T-cell (primary cell): ENCODE measurements at regions not wholly inside any gene's neighbourhood (a gene's known extent, or its start where the extent isn't known, plus 50 kb on each side); places are given as distances from the start of the nearest gene placed in this dataset.

Experiments
- ATAC-seq, 4 experiments: fragments of 200-7000 bp in 3 of 4; fragments of 150-1000 bp in 1 of 4; cut with Tn5 transposase; replicated peaks in 1 of 4; 1 replicate in 3 of 4; 2 replicates in 1 of 4; pipeline ENCODE4 v1.10.0; 2021; ENCODE audit warnings: moderate library complexity in 3 of 4, mild to moderate bottlenecking in 2 of 4, moderate number of reproducible peaks in 1 of 4
- CTCF ChIA-PET, 2 donors: fragments of 300-600 bp; sonication (Branson Sonifier 250); formaldehyde crosslinking; loops; one replicate each; lab custom pipeline; 2022; ENCODE audit warnings: antibody characterized with exemption in 2 of 2; lab: Charles Lee
- POLR2A ChIA-PET, 2 donors: fragments of 300-600 bp; sonication (Branson Sonifier 250); formaldehyde crosslinking; loops; one replicate each; lab custom pipeline; 2022; ENCODE audit warnings: antibody characterized with exemption in 2 of 2; lab: Charles Lee
- DNase-seq, 35 experiments: peaks; one replicate each; pipeline versions ENCODE4 v3.0.0 to v3.0.0-alpha.2; 2013 to 2023
- H3K27ac ChIP-seq: one replicate; pipeline ENCODE4 v1.5.1; 2013; ENCODE audit warnings: low read length
- H3K27me3 ChIP-seq, 2 experiments: replicated peaks in 1 of 2; 1 replicate in 1 of 2; 2 replicates in 1 of 2; pipeline versions ENCODE4 v1.6.1 to v1.7.0; 2013; ENCODE audit warnings: low read length in 1 of 2, mixed read lengths in 1 of 2; ENCODE audit not compliant: control insufficient read depth in 2 of 2, insufficient read depth in 2 of 2; ENCODE audit errors: extremely low read depth in 1 of 2
- H3K36me3 ChIP-seq, 2 donors: 1 replicate in 1 of 2; 2 replicates in 1 of 2; pipeline versions ENCODE4 v1.6.1 to v1.7.0; 2013; ENCODE audit warnings: low read length in 1 of 2; ENCODE audit not compliant: control insufficient read depth in 2 of 2, insufficient read depth in 1 of 2; ENCODE audit errors: extremely low read depth in 1 of 2
- H3K4me1 ChIP-seq, 2 experiments: 1 replicate in 1 of 2; 2 replicates in 1 of 2; pipeline versions ENCODE4 v1.6.1 to v1.7.0; 2013; ENCODE audit warnings: low read length in 2 of 2, mixed read lengths in 1 of 2; ENCODE audit not compliant: insufficient read depth in 2 of 2, control insufficient read depth in 1 of 2; ENCODE audit errors: extremely low read depth in 1 of 2
- H3K4me3 ChIP-seq, 2 donors: 1 replicate in 1 of 2; 2 replicates in 1 of 2; pipeline versions ENCODE4 v1.5.1 to v1.7.0; 2013; ENCODE audit warnings: mild to moderate bottlenecking in 2 of 2, low read length in 1 of 2, moderate library complexity in 1 of 2; ENCODE audit not compliant: control insufficient read depth in 1 of 2; ENCODE audit errors: extremely low read depth in 1 of 2
- H3K9me3 ChIP-seq: 2 replicates; pipeline ENCODE4 v1.7.0; 2013
- H3K27ac Mint-ChIP-seq, 2 donors: one replicate each; pipeline ENCODE4 v1.8.0; 2020 to 2021; ENCODE audit warnings: mild to moderate bottlenecking in 2 of 2, mixed read lengths in 2 of 2
- H3K27me3 Mint-ChIP-seq, 2 donors: one replicate each; pipeline ENCODE4 v1.8.0; 2021 to 2022; ENCODE audit warnings: mixed read lengths in 2 of 2
- H3K36me3 Mint-ChIP-seq: one replicate; pipeline ENCODE4 v1.8.0; 2021; ENCODE audit warnings: mixed read lengths
- H3K4me1 Mint-ChIP-seq, 3 donors: one replicate each; pipeline ENCODE4 v1.8.0; 2020 to 2022; ENCODE audit warnings: mixed read lengths in 3 of 3, mild to moderate bottlenecking in 1 of 3
- H3K4me3 Mint-ChIP-seq, 3 donors: one replicate each; pipeline ENCODE4 v1.8.0; 2020 to 2022; ENCODE audit warnings: mild to moderate bottlenecking in 3 of 3, mixed read lengths in 3 of 3, moderate library complexity in 3 of 3
- H3K9me3 Mint-ChIP-seq, 3 donors: one replicate each; pipeline ENCODE4 v1.8.0; 2020 to 2022; ENCODE audit warnings: mixed read lengths in 3 of 3
- WGBS: methylation state at CpG from one replicate; pipeline ENCODE4 v1.1.5; 2013; ENCODE audit warnings: missing lambda C conversion rate; ENCODE audit not compliant: insufficient coverage; 5-methylcytosine and 5-hydroxymethylcytosine counted together

DNA sequence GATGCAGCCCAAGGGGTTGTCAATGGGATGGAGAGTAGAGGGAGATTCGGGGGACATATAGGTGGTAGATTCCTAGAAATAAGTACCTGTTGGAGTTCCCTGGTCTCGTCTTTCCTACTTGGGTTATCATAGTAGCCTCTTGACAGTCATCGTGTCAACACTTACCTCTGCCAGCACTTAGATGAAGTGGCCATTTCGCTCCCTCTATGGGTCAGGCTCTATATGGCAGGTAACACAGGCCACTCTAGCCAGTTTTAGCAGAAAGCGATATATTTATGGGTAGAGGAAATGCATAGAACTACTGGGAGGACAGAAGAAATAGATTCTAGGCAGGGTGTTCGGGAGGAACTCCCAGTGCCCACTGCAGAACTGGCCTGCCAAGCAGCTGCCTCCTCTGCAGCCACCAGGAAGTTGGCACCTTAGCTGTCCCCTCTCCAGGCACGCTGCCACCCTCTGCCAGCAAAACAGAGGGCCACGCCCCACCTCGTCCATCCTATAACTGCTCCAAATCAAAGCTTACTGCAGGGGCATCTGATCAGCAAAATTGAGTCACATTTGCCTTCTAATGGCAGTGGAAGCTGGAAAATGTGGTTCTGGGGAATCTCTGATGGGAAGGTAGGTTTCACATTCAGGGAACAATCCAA is 181.3 kb downstream of the INSIG2 start:
- H3K27ac Mint-ChIP-seq: no peak overlapping the region

DNA sequence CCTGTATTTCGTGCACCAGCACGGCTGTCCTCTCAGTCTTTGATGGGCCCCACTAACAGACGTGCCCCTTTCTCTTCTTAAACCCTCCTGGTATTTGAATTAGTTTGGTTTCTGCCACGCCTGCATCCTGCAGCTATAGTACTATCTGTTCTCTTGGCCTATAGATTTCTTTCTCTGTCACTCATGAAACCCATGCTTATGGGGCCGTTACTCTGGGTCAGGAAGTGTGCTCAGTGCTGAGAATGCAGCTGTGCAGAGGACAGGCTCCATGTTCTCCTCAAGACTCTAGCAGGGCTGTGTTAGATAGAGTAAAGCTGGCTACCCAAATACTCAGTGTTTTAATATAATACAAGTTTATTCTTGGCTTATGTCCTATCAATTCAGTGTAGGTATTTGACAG is 180.0 kb downstream of the INSIG2 start:
- Mint-ChIP-seq H3K4me1 (no peaks in the 10 kb centered on the region), H3K4me3 (no peak overlapping the region), H3K36me3 (no peaks in the 10 kb centered on the region), H3K27ac (no peak overlapping the region), H3K9me3 (no peaks in the 10 kb centered on the region), H3K27me3 (peaks cover 18 to 21% of the 10 kb centered on the region in 2 donors)
- no peak overlapping the region for H3K4me3 ChIP-seq
- H3K27ac ChIP-seq: no peak overlapping the region
- ATAC-seq: no peak
- peaks cover 0 to 8% of the 10 kb centered on the region in 2 experiments for H3K27me3 ChIP-seq
- no CpG with 5 or more reads among the region's 5 CpGs for WGBS
- no peaks in the 10 kb centered on the region for H3K9me3 ChIP-seq
- ChIA-PET POLR2A (no interaction called here), CTCF (interaction anchor here in 1 of 2 donors (0.5 to 0.6 kb wide), 2 partner anchors 92 to 173 kb away, joined by 3 to 5 read pairs; no protein-coding TSS in a partner anchor)
- no peaks in the 10 kb centered on the region for H3K4me1 ChIP-seq
- no peak for DNase-seq
- no peaks in the 10 kb centered on the region for H3K36me3 ChIP-seq

More for the DNA sequence above, 181.3 kb downstream of the INSIG2 start:
- 60% methylated on average over 5 of the region's 9 CpGs for WGBS
- H3K27me3 Mint-ChIP-seq: peaks cover 20 to 24% of the 10 kb centered on the region in 2 donors
- ChIA-PET POLR2A (interaction anchor here in 1 of 2 donors (0.5 to 0.7 kb wide), 2 partner anchors 11 to 420 kb away, joined by 3 to 11 read pairs; no protein-coding TSS in a partner anchor), CTCF (interaction anchor here in 1 of 2 donors (0.6 kb wide), 1 partner anchor 53 kb away, joined by 3 read pairs; no protein-coding TSS in a partner anchor)
- no peaks in the 10 kb centered on the region for H3K36me3 Mint-ChIP-seq
- no peaks in the 10 kb centered on the region for H3K9me3 Mint-ChIP-seq
- no peaks in the 10 kb centered on the region for H3K4me1 Mint-ChIP-seq
- H3K4me3 Mint-ChIP-seq: no peak overlapping the region
- no peak for DNase-seq
- no peak overlapping the region for H3K27ac ChIP-seq
- no peak for ATAC-seq
- H3K4me3 ChIP-seq: no peak overlapping the region
- no peaks in the 10 kb centered on the region for H3K4me1 ChIP-seq
- H3K9me3 ChIP-seq: no peaks in the 10 kb centered on the region
- H3K36me3 ChIP-seq: no peaks in the 10 kb centered on the region
- peaks cover 0 to 8% of the 10 kb centered on the region in 2 experiments for H3K27me3 ChIP-seq

DNA sequence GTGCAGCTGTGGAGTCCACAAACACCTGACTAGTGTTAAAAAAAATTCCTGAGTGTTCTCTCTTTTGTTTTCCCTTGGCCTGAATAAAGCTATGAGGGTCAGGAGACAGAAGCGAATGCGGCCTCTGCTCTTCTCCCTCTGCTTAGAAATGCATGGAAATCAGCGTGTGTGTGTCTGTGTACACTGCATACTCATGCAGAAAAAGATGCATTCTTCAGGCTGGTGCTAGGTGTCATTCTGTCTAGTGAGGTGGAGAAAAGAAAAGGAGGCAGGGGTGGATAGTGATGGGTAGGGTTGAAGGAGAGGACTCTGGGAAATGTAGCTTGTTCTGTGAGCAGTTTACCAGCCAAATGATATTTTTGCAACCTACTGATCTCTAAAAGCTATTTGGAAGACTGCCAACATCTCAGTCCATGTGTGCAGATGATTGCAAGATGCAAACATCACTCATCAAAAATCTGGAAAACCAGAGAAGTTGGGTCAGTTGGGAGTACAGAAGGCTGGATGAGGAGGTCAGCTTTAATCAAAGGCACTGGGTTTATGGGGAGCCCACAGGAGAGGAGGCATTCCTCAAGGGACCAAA is 177.7 kb downstream of the INSIG2 start:
- peaks cover 0 to 8% of the 10 kb centered on the region in 2 experiments for H3K27me3 ChIP-seq
- no peaks in the 10 kb centered on the region for H3K4me1 ChIP-seq
- H3K36me3 ChIP-seq: no peaks in the 10 kb centered on the region
- H3K9me3 Mint-ChIP-seq: no peaks in the 10 kb centered on the region
- H3K27ac Mint-ChIP-seq: no peak overlapping the region
- CTCF ChIA-PET: no interaction called here
- H3K36me3 Mint-ChIP-seq: no peaks in the 10 kb centered on the region
- H3K4me1 Mint-ChIP-seq: no peaks in the 10 kb centered on the region
- H3K4me3 ChIP-seq: no peak overlapping the region
- POLR2A ChIA-PET: no interaction called here
- WGBS: no CpG with 5 or more reads among the region's 3 CpGs
- H3K27me3 Mint-ChIP-seq: peaks cover 13 to 23% of the 10 kb centered on the region in 2 donors
- no peaks in the 10 kb centered on the region for H3K9me3 ChIP-seq
- DNase-seq (no peak), ATAC-seq (no peak)
- H3K4me3 Mint-ChIP-seq: no peak overlapping the region
- H3K27ac ChIP-seq: no peak overlapping the region

DNA sequence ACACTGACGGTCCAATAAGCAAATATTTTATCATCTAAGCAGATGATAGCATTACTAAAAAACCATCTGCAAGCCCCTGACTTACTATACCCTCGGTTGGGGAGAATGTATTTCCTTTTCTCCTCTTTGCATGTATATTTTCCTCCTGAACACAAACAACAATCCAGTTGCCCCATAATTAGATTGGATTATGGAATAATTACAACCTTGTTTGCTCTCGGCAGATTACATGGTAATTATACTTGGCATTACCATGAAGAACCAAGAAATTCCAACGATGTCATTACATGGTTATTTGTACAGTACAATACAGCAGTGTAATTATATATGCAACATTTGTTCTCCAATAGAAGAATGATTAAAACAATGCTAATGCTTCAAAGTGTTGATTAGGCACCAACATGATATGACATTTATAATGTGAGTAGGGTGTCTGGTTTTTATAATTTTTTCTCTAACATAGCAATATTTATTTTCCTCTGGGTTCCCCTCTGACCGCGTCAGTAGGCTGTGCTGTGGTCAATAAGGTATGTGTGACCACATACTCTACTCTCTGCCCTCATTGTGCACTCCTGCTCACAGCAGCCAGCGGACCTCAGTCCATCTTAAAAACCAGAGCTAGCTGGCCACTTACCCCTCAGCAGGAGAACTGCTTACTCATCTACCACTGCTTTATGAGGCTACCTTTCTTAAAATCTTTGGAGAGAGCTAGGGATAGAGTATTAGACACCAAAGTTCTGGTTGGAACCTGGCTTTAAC is 176.1 kb downstream of the INSIG2 start:
- Mint-ChIP-seq H3K4me3 (no peak overlapping the region), H3K4me1 (no peaks in the 10 kb centered on the region), H3K27me3 (peaks cover 9 to 22% of the 10 kb centered on the region in 2 donors), H3K36me3 (no peaks in the 10 kb centered on the region), H3K27ac (no peak overlapping the region), H3K9me3 (no peaks in the 10 kb centered on the region)
- ATAC-seq: no peak
- no peak for DNase-seq
- H3K27ac ChIP-seq: no peak overlapping the region
- no CpG with 5 or more reads among the region's 7 CpGs for WGBS
- no peaks in the 10 kb centered on the region for H3K9me3 ChIP-seq
- CTCF ChIA-PET: interaction anchor here in 1 of 2 donors (0.5 kb wide), 1 partner anchor 204 kb away, joined by 4 read pairs; no protein-coding TSS in a partner anchor
- POLR2A ChIA-PET: no interaction called here
- no peaks in the 10 kb centered on the region for H3K36me3 ChIP-seq
- no peaks in the 10 kb centered on the region for H3K4me1 ChIP-seq
- peaks cover 0 to 6% of the 10 kb centered on the region in 2 experiments for H3K27me3 ChIP-seq
- H3K4me3 ChIP-seq: no peak overlapping the region

DNA sequence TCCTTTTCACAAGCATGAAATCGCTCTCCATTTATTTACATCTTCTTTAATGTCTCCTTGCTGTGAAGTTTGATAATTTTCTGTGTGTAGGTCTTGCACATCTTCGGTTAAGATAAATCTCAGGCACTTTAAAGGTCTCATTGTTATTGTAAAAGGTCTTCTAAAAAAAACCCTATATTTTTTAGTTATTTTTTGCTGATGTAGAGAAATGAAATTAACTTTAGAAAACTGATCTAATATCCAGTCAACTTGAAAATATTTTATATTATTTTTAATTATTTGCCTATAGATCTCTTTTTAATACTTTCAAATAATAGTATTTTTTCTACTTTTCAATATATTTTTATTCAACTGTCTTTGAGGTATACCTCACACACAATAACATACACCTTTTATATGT is 169.4 kb downstream of the INSIG2 start:
- Mint-ChIP-seq H3K9me3 (no peaks in the 10 kb centered on the region), H3K4me3 (no peak overlapping the region), H3K4me1 (no peaks in the 10 kb centered on the region), H3K27me3 (peaks cover 20 to 23% of the 10 kb centered on the region in 2 donors), H3K27ac (no peak overlapping the region), H3K36me3 (no peaks in the 10 kb centered on the region)
- WGBS: no CpG with 5 or more reads among the region's 2 CpGs
- no peak overlapping the region for H3K27ac ChIP-seq
- ATAC-seq (no peak), DNase-seq (no peak)
- H3K4me1 ChIP-seq: no peaks in the 10 kb centered on the region
- H3K27me3 ChIP-seq: peaks cover 9% of the 10 kb centered on the region in 2 experiments
- H3K36me3 ChIP-seq: no peaks in the 10 kb centered on the region
- ChIA-PET CTCF (no interaction called here), POLR2A (no interaction called here)
- no peaks in the 10 kb centered on the region for H3K9me3 ChIP-seq
- no peak overlapping the region for H3K4me3 ChIP-seq

DNA sequence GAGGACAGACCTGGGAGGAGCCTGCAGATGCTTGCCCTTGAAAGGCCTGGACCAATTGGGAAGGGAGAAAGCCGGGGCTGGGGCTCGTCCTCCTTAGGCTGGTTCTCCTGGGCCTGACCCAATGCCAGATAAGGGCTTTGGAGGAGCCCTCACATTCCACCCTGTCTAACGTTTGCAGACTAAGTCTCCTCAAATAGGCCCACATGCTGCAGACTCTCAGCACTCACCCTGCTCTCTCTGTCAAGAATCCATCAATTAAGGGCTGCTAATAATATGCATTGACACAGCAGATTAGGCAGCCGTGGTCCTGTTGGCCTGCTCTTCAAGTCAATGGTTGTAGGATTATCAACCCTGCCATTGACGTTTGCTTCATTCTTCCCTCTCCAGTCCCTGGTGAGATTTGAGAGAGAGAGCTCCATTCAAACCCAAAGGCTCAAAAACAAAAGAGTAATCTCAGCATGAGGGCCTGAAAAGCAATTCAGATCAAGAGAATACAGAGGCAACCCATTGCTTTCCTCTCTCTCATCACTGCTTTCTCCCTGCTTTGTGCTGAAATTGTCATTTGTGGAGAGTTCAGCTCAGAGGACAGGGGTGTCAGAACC is 167.6 kb downstream of the INSIG2 start:
- H3K27me3 ChIP-seq: peaks cover 9% of the 10 kb centered on the region in 2 experiments
- H3K36me3 ChIP-seq: no peaks in the 10 kb centered on the region
- H3K9me3 ChIP-seq: no peaks in the 10 kb centered on the region
- DNase-seq (no peak), ATAC-seq (no peak)
- no peaks in the 10 kb centered on the region for H3K4me1 ChIP-seq
- ChIA-PET POLR2A (no interaction called here), CTCF (no interaction called here)
- Mint-ChIP-seq H3K27ac (no peak overlapping the region), H3K4me1 (no peaks in the 10 kb centered on the region), H3K27me3 (peaks cover 22 to 26% of the 10 kb centered on the region in 2 donors), H3K4me3 (no peak overlapping the region), H3K9me3 (no peaks in the 10 kb centered on the region), H3K36me3 (no peaks in the 10 kb centered on the region)
- WGBS: 60% methylated on average over 2 of the region's 5 CpGs
- H3K27ac ChIP-seq: no peak overlapping the region
- H3K4me3 ChIP-seq: no peak overlapping the region
